ENCODE measurements at regions not wholly inside any gene's neighbourhood (a gene's known extent, or its start where the extent isn't known, plus 50 kb on each side); places are given as distances from the start of the nearest gene placed in this dataset.
"Not testable (repeated sequence)": the region's sequence is repeated elsewhere in the genome, so short reads cannot be mapped to it uniquely, and the experiment has no call there.

- H3K27me3 ChIP-seq (ENCODE audit: insufficient read depth, low read depth, severe bottlenecking): no peaks in the 10 kb centered on the region
- no peak overlapping the region for H3K27ac ChIP-seq
- no peaks in the 10 kb centered on the region for H3K9me3 ChIP-seq (ENCODE audit: severe bottlenecking)
- DNase-seq: no peak
- no peak for TF ChIP-seq CTCF (IDR thresholded peaks at IDR 0.05; ENCODE audit: low read depth, low read length)
- H3K4me3 ChIP-seq (ENCODE audit: low read depth, low read length): no peak overlapping the region
- H3K36me3 ChIP-seq: no peaks in the 10 kb centered on the region
Measured at GRCh38 chr1:818618-819291, 105.0 kb upstream of the SAMD11 start.

- Histone ChIP-seq H3K27ac (no peak overlapping the region), H3K36me3 (no peaks in the 10 kb centered on the region), H3K4me3 (ENCODE audit: low read depth, low read length) (no peak overlapping the region), H3K9me3 (ENCODE audit: severe bottlenecking) (no peaks in the 10 kb centered on the region), H3K27me3 (ENCODE audit: insufficient read depth, low read depth, severe bottlenecking) (no peaks in the 10 kb centered on the region)
- TF ChIP-seq CTCF (IDR thresholded peaks at IDR 0.05; ENCODE audit: low read depth, low read length): no peak
- no peak for DNase-seq
Measured at GRCh38 chr1:820962-821361, 102.8 kb upstream of the SAMD11 start.

GRCh38 chr1:826808-827207, 96.9 kb upstream of the SAMD11 start:
- DNase-seq: peak; percentile 13
- H3K4me3 ChIP-seq (ENCODE audit: low read depth, low read length): peak overlapping the region; percentile 65
- not testable (repeated sequence) for H3K36me3 ChIP-seq; H3K9me3 ChIP-seq (ENCODE audit: severe bottlenecking); H3K27ac ChIP-seq; H3K27me3 ChIP-seq (ENCODE audit: insufficient read depth, low read depth, severe bottlenecking)

GRCh38 chr1:827211-828063, 96.3 kb upstream of the SAMD11 start:
- Histone ChIP-seq H3K4me3 (ENCODE audit: low read depth, low read length) (peak overlapping the region; percentile 65), H3K27ac (peak overlapping the region; percentile 77)
- H3K27me3 ChIP-seq (ENCODE audit: insufficient read depth, low read depth, severe bottlenecking); H3K9me3 ChIP-seq (ENCODE audit: severe bottlenecking); H3K36me3 ChIP-seq: not testable (repeated sequence)
- DNase-seq: peak; percentile 97

- H3K9me3 ChIP-seq (ENCODE audit: severe bottlenecking); H3K4me3 ChIP-seq (ENCODE audit: low read depth, low read length); DNase-seq; H3K27me3 ChIP-seq (ENCODE audit: insufficient read depth, low read depth, severe bottlenecking); H3K27ac ChIP-seq; H3K36me3 ChIP-seq: not testable (repeated sequence)
Measured at GRCh38 chr1:829324-829723, 94.4 kb upstream of the SAMD11 start.

GRCh38 chr1:829932-830331, 93.8 kb upstream of the SAMD11 start:
- not testable (repeated sequence) for H3K27ac ChIP-seq; H3K27me3 ChIP-seq (ENCODE audit: insufficient read depth, low read depth, severe bottlenecking); H3K9me3 ChIP-seq (ENCODE audit: severe bottlenecking)

GRCh38 chr1:830750-831149, 93.0 kb upstream of the SAMD11 start:
- H3K27ac ChIP-seq; H3K9me3 ChIP-seq (ENCODE audit: severe bottlenecking); H3K27me3 ChIP-seq (ENCODE audit: insufficient read depth, low read depth, severe bottlenecking); H3K36me3 ChIP-seq; H3K4me3 ChIP-seq (ENCODE audit: low read depth, low read length): not testable (repeated sequence)
- DNase-seq: peak; percentile 49

More at GRCh38 chr1:829932-830331, 93.8 kb upstream of the SAMD11 start:
- not testable (repeated sequence) for H3K36me3 ChIP-seq; H3K4me3 ChIP-seq (ENCODE audit: low read depth, low read length)
- DNase-seq: peak; percentile 33

- H3K27ac ChIP-seq: peak overlapping the region; percentile 65
- DNase-seq: no peak
- peak overlapping the region; percentile 22 for H3K4me3 ChIP-seq (ENCODE audit: low read depth, low read length)
- TF ChIP-seq CTCF (IDR thresholded peaks at IDR 0.05; ENCODE audit: low read depth, low read length): no peak
- H3K27me3 ChIP-seq (ENCODE audit: insufficient read depth, low read depth, severe bottlenecking): no peaks in the 10 kb centered on the region
- H3K36me3 ChIP-seq: peaks cover 3% of the 10 kb centered on the region
- no peaks in the 10 kb centered on the region for H3K9me3 ChIP-seq (ENCODE audit: severe bottlenecking)
Measured at GRCh38 chr1:831522-831921, 92.2 kb upstream of the SAMD11 start.
